ENCODE measurements at regions not wholly inside any gene's neighbourhood (a gene's known extent, or its start where the extent isn't known, plus 50 kb on each side); places are given as distances from the start of the nearest gene placed in this dataset.

- TF ChIP-seq CTCF (IDR thresholded peaks at IDR 0.05; ENCODE audit: poor library complexity) = no peak
- TF ChIP-seq EZH2phosphoT487 (IDR thresholded peaks at IDR 0.05; ENCODE audit: low read depth, severe bottlenecking, unreplicated experiment) = no peak
Observed at GRCh38 chr11:70630816-70631623, 232.7 kb downstream of the CTTN start.
